ENCODE measurements at regions not wholly inside any gene's neighbourhood (a gene's known extent, or its start where the extent isn't known, plus 50 kb on each side); places are given as distances from the start of the nearest gene placed in this dataset.

DNA sequence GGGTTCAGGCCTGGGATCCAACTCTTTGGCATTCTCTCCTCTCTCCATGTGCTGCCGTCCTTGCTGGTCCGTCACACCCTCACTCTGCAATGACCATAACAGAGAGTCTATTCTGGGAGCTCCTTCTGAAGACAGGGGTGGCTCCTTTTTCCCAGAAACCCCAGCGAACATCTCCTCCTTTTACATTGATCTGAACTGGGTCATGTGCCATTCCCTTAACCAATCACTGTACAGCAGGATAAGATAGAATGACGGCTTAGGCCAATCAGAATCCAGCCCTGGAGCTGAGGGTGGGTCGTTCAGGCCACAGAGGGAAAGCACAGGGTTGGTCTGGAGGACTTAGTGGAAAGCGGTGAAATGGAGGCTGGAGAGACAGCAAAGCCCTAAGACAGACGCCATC, 740.1 kb downstream of the MATN1 start:
- TF ChIP-seq, protein P1, sequence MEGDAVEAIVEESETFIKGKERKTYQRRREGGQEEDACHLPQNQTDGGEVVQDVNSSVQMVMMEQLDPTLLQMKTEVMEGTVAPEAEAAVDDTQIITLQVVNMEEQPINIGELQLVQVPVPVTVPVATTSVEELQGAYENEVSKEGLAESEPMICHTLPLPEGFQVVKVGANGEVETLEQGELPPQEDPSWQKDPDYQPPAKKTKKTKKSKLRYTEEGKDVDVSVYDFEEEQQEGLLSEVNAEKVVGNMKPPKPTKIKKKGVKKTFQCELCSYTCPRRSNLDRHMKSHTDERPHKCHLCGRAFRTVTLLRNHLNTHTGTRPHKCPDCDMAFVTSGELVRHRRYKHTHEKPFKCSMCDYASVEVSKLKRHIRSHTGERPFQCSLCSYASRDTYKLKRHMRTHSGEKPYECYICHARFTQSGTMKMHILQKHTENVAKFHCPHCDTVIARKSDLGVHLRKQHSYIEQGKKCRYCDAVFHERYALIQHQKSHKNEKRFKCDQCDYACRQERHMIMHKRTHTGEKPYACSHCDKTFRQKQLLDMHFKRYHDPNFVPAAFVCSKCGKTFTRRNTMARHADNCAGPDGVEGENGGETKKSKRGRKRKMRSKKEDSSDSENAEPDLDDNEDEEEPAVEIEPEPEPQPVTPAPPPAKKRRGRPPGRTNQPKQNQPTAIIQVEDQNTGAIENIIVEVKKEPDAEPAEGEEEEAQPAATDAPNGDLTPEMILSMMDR (IDR thresholded peaks at IDR 0.05), result no peak
- DNase-seq (ENCODE audit: low spot score in 2 of 2), result no peak
- no peaks in the 10 kb centered on the region for H3K4me1 ChIP-seq
- no peak overlapping the region for H3K4me3 ChIP-seq
- intact Hi-C loops (cut with DNase I), result no loop called here
- no peaks in the 10 kb centered on the region for H3K36me3 ChIP-seq
- H3K27ac ChIP-seq, result no peak overlapping the region
- no peaks in the 10 kb centered on the region for H3K27me3 ChIP-seq
- H3K9me3 ChIP-seq, result no peaks in the 10 kb centered on the region

DNA sequence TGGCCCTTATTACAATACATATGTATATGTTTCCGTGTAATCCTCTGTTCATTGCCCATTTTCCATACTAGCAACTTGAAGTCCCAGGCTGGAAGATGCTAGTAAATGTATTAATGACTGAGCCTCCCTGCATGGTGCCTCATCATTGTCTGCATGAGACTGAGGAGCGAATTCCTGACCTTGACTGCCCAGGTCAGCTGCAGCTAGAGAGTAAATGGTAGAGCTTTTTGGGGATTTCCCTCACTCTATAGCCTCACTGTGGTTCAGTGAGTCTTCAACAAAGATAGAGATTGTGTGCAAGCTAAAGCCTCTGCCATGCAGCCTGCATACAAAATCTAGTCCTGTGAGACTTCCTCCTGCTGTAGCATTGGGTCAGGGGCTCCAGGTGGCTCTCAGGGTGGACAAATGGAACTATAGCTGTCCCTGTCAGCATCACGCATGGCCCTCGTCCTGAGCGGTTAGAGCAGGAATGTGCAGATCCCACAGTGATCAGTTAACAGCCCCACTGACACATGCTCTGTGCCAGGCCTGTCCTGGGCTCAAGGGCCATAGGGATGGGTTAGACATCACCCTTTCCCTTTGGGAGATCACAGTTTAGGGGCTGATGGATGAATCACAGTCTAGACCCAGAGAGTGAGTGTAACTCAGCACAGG, 741.7 kb downstream of the MATN1 start:
- H3K36me3 ChIP-seq, result no peaks in the 10 kb centered on the region
- no peak overlapping the region for H3K27ac ChIP-seq
- TF ChIP-seq, protein P1 (IDR thresholded peaks at IDR 0.05), result no peak
- no peaks in the 10 kb centered on the region for H3K27me3 ChIP-seq
- no peaks in the 10 kb centered on the region for H3K9me3 ChIP-seq
- H3K4me1 ChIP-seq, result no peaks in the 10 kb centered on the region
- DNase-seq (ENCODE audit: low spot score in 2 of 2), result no peak
- H3K4me3 ChIP-seq, result no peak overlapping the region
- intact Hi-C loops (cut with DNase I), result no loop called here

DNA sequence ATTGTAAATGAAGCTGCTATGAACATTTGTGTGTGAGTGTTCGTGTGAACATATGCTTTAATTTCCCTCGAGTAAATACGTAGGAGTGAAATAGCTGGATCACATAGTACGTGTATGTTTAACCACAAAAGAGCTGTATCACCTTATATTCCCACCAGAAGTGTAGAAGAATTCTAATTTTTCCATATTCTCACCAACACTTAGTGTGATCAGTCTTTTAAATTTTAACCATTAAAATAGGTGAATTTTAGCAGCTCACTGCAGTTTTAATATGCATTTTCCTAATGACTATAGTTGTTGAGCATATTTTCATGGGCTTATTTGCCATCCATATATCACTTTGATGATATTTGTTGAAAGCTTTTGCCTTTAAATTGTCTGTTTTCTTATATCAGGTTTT, 741.2 kb downstream of the PTPRU start:
- intact Hi-C loops (cut with DNase I), result no loop called here
- Histone ChIP-seq H3K27ac (no peak overlapping the region), H3K27me3 (no peaks in the 10 kb centered on the region), H3K9me3 (no peaks in the 10 kb centered on the region), H3K36me3 (no peaks in the 10 kb centered on the region), H3K4me3 (no peak overlapping the region), H3K4me1 (no peaks in the 10 kb centered on the region)
- no peak for DNase-seq (ENCODE audit: low spot score in 2 of 2)
- TF ChIP-seq, protein P1 (IDR thresholded peaks at IDR 0.05), result no peak

DNA sequence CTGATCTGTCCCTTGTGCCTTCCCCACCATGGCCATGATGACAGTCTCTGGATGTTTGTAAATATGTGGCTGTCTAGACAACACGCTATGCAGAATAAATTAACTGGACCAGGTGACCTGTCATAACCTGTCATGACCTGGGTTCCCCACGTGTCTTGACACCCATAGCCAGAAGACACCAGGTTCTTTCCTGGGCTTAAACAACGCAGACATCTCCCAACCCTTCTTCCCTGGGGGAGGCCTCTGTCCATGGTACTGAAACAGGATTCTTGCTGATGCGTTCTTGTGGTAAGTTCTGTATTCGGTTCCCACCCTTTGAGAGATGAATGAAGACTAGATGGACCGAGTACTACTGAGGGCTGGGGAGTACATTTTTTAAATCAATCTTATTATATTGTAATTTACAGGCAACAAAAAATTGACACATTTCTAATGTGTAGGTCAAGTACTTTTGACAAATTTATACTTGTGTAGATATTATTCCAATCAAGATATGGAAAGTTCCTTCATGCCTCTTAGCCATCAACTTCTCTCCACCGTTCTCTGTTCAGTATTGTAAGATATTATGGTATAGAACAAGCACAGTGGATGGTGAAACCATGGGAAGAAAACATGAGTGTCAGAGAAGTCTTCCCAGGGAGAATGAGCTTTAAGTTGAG, 738.8 kb downstream of the PTPRU start:
- no peaks in the 10 kb centered on the region for H3K4me1 ChIP-seq
- TF ChIP-seq, protein P1 (IDR thresholded peaks at IDR 0.05), result no peak
- no peaks in the 10 kb centered on the region for H3K27me3 ChIP-seq
- intact Hi-C loops (cut with DNase I), result no loop called here
- no peak for DNase-seq (ENCODE audit: low spot score in 2 of 2)
- H3K4me3 ChIP-seq, result no peak overlapping the region
- no peaks in the 10 kb centered on the region for H3K36me3 ChIP-seq
- no peaks in the 10 kb centered on the region for H3K9me3 ChIP-seq
- no peak overlapping the region for H3K27ac ChIP-seq

DNA sequence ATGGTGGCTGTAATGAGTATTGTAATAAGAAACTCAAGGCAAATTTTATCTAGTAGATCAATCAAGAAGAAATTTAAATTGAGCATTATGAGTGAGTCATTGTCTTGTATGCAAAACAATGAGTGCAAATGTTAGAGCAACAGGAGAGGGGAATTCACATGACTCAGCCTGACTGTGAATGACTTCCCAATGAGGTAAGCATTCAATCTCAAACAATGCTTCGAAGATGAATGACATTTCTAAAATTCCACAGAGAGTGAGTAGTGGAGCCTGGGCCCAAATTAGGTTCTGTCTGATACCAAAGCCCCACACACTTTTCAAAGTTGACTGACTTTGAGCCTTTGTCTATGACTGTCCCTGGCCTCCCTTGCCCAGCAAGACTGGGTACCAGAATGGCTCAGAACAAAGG, 738.0 kb downstream of the PTPRU start:
- TF ChIP-seq, protein P1 (IDR thresholded peaks at IDR 0.05), result no peak
- no peaks in the 10 kb centered on the region for H3K27me3 ChIP-seq
- no peak for DNase-seq (ENCODE audit: low spot score in 2 of 2)
- H3K9me3 ChIP-seq, result no peaks in the 10 kb centered on the region
- no peaks in the 10 kb centered on the region for H3K4me1 ChIP-seq
- H3K4me3 ChIP-seq, result no peak overlapping the region
- no peaks in the 10 kb centered on the region for H3K36me3 ChIP-seq
- intact Hi-C loops (cut with DNase I), result no loop called here
- H3K27ac ChIP-seq, result no peak overlapping the region
